ENCODE measurements at regions not wholly inside any gene's neighbourhood (a gene's known extent, or its start where the extent isn't known, plus 50 kb on each side); places are given as distances from the start of the nearest gene placed in this dataset.
"Not testable (repeated sequence)": the region's sequence is repeated elsewhere in the genome, so short reads cannot be mapped to it uniquely, and the experiment has no call there.

- not testable (repeated sequence) for DNase-seq
Observed at GRCh38 chr15:31681529-31682259, 348.6 kb upstream of the CHRNA7 start.

GRCh38 chr15:31687088-31687487, 343.2 kb upstream of the CHRNA7 start:
- not testable (repeated sequence) for DNase-seq

- not testable (repeated sequence) for DNase-seq
Observed at GRCh38 chr15:31696509-31696908, 333.8 kb upstream of the CHRNA7 start.

- DNase-seq, result not testable (repeated sequence)
Observed at GRCh38 chr15:31705076-31705678, 325.1 kb upstream of the CHRNA7 start.

GRCh38 chr15:31707944-31708702, 322.2 kb upstream of the CHRNA7 start:
- DNase-seq, result not testable (repeated sequence)

- DNase-seq, result not testable (repeated sequence)
Observed at GRCh38 chr15:31708703-31709327, 321.5 kb upstream of the CHRNA7 start.

GRCh38 chr15:31709479-31709878, 320.8 kb upstream of the CHRNA7 start:
- not testable (repeated sequence) for DNase-seq

GRCh38 chr15:31710806-31711205, 319.5 kb upstream of the CHRNA7 start:
- not testable (repeated sequence) for DNase-seq

- DNase-seq, result not testable (repeated sequence)
Observed at GRCh38 chr15:31715208-31715607, 315.1 kb upstream of the CHRNA7 start.

GRCh38 chr15:31718625-31719024, 311.7 kb upstream of the CHRNA7 start:
- DNase-seq, result not testable (repeated sequence)

- DNase-seq, result not testable (repeated sequence)
Observed at GRCh38 chr15:31719396-31720022, 310.8 kb upstream of the CHRNA7 start.

- not testable (repeated sequence) for DNase-seq
Observed at GRCh38 chr15:31723019-31723418, 307.3 kb upstream of the CHRNA7 start.

GRCh38 chr15:31724903-31725302, 305.4 kb upstream of the CHRNA7 start:
- DNase-seq, result not testable (repeated sequence)

- DNase-seq, result not testable (repeated sequence)
Observed at GRCh38 chr15:31725619-31726018, 304.7 kb upstream of the CHRNA7 start.

- DNase-seq, result no peak
Observed at GRCh38 chr15:31727612-31728011, 302.7 kb upstream of the CHRNA7 start.

- DNase-seq, result peak; percentile 4
Observed at GRCh38 chr15:31732726-31733125, 297.6 kb upstream of the CHRNA7 start.

GRCh38 chr15:31733424-31733823, 296.9 kb upstream of the CHRNA7 start:
- DNase-seq, result peak; percentile 3

- peak; percentile 75 for DNase-seq
Observed at GRCh38 chr15:31740203-31740602, 290.1 kb upstream of the CHRNA7 start.

GRCh38 chr15:31745841-31746240, 284.5 kb upstream of the CHRNA7 start:
- no peak for DNase-seq

- no peak for DNase-seq
Observed at GRCh38 chr15:31752065-31752762, 278.1 kb upstream of the CHRNA7 start.

GRCh38 chr15:31752905-31753304, 277.4 kb upstream of the CHRNA7 start:
- DNase-seq, result no peak
